Fibroblast of skin of back (primary cell): ENCODE measurements at regions not wholly inside any gene's neighbourhood (a gene's known extent, or its start where the extent isn't known, plus 50 kb on each side); places are given as distances from the start of the nearest gene placed in this dataset.

ENCODE experiments used
- DNase-seq: peaks from one replicate; pipeline ENCODE4 v3.0.0-alpha.2; 2013

DNA sequence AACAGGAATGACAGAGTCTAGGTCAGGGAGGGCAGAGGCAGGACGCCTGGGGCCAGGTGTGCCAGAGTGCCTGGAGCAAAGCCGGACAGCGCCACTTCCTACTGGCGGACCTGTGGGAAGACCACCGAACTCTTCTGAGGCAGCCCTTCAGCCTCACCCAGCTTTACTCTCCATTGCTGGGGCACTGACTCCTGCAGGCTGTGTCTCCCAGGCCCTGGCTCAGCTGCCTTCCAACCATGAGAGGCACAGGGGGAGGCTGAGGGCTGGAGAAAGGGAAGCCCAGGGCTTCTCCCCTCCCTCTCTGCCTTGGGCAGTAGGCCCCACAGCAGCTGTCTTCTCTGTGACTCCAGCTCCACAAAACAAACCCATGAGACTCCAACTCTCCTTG lies 139.6 kb upstream of the UNC5B start:
- no peak for DNase-seq

DNA sequence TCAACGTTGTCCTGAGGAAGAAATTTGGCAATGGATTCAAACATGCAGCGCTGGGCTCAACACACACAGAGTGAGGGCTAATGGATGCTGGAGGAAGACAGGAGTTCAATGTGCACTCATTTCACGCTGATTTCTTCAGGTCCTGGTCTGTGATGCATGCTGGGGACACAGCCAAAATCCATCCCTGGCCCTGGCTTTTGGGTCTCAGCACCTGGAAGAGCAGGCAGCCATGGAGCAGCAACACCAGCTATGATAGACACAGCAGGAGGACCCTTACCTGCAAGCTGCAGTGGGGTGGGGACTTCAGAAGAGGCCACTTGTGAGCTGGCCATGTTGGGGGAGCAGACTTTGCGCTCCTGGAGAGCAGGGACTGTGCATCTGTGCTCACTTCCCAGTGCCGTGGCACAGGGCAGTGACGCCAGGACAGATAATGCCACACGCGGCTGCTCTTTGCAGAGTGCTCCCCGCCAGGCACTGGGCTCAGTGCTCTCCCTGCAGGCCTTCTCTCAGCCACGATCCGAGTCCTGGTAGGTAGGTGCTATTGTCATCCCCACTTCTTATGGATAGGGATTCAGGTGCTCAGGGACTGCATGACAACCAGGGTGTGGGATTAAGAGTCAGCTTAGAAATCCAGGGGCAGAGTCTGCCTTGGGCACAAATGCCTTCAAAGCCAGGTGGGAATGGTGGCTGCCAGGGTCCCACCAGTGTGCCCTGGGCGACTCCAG lies 138.8 kb upstream of the UNC5B start:
- DNase-seq: no peak

DNA sequence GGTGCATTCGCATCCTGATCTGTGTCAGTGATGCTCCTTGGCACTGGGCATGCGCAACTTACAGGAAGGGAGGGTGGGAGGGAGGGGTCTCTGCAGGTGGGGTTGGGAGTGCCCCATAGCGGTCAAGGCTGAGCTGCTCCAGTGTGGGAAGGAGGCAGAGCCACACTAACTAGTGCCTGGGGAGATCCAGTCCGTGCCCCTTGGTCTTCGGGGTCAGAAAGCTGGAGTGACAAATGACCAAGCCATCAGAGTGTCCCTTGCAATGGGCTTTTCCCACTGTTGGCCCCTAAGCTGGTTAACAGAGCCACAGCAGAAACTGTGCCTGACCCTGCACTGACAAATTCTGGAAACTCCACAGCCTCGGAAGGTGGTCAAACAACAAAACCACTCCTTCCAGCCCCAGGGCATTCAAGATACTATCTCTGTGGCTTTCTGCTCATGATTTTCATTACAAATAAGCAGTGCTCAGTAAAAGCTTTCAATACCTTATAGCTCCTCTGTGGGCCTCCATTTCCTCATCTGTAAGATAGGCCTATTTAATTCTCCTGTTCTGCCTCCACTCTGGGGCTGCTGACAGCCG lies 138.1 kb upstream of the UNC5B start:
- no peak for DNase-seq

GRCh38 chr10:71075086-71075758 lies 137.1 kb upstream of the UNC5B start:
- DNase-seq: no peak

- no peak for DNase-seq
These were observed 136.5 kb upstream of the UNC5B start for GRCh38 chr10:71075759-71076472.

- DNase-seq: no peak
These were observed 135.8 kb upstream of the UNC5B start for GRCh38 chr10:71076473-71077142.

GRCh38 chr10:71077143-71077581 lies 135.2 kb upstream of the UNC5B start:
- no peak for DNase-seq

DNA sequence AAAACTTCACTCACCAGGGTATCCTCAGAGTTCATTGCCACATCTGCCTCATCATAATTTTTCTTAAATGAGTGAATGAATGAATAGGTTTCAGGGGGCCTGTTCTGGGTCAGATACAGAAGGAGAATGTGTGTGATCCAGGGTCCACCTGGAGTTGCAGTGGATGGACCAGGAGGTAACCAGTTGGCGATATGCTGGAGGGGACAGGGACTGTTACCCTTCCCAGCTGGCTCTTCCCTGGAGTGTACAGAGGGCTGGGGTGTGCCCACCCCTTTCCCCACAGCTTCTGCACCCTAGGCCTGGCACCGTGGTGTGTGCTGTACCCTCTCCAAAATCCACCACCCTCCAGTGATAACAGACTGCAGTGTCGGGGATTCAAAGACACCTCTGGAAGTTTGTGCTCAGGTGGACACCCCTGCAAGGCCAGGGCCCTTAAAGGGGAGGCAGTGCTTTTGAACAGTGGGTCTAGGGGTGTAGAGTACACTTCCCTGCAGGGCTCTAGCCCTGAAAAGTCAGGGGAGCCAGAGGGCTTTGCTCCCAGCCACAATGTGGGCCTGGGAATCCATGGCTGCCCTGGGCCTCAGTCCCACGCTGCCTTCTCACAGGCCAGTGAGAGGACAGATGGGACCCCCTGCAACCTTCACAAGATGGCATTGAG lies 134.4 kb upstream of the UNC5B start:
- DNase-seq: no peak

- no peak for DNase-seq
These were observed 133.8 kb upstream of the UNC5B start for GRCh38 chr10:71078454-71079145.

- no peak for DNase-seq
These were observed 132.5 kb upstream of the UNC5B start for GRCh38 chr10:71079761-71080380.

DNA sequence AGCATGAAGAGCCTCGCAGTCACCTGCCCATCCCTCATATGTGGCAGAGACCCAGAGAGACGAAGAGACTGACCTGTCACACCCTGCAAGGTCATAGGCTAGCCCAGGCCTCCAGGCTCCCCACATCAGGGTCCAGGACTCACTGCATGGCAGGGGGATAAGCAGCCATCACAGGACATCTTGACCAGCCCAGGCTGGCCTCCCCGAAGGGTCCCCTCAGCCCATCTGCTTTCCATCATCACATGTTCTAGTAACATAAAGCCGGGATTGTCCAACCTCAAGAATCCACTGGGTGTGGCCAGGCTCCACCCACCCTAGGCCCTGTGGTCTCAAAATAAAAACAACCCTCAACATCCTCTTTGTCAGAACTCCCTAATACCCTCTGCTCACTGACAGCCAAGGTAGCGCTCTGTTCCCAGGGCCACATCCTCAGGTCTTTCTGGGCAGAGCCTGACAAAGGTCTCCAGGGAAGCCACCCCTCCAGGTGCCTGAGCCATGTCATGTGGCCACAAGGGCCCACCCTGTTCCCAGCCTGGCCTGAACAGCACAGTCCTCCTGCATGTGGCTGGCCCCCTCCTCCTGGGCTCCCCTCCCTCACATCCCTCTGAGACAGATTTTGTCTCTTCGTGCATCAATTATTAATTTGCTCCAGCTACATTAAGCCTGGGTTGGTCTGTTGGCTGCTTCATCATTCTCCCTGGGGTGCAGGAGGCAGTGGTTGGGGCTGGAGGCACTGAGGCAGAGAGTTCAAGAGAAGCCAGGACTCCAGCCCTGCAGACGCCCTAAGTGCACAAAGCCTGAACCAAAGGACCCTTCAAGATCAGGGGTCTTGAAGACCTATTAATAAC lies 131.8 kb upstream of the UNC5B start:
- no peak for DNase-seq

GRCh38 chr10:71081229-71081560 lies 131.2 kb upstream of the UNC5B start:
- no peak for DNase-seq

DNA sequence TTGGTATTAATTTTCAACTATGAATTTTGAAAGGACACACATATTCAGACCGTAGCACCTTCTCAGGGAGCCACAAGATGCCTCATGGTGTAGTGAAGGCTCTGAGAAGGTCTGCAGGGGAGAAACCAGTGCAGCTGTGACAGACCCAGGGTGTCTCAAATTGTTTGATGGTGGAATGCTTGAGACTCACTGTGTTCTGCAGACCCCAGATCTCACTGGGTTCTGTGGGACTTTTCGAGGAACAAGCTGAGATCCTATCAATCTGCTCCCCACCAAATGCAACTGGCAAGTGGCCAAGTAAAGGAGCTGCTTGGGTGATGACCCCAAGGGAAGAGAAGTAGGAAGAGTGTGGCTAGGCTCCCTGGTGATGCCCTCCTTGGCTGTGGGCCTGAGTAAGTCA lies 130.5 kb upstream of the UNC5B start:
- no peak for DNase-seq

GRCh38 chr10:71082960-71083715 lies 129.2 kb upstream of the UNC5B start:
- DNase-seq: no peak

DNA sequence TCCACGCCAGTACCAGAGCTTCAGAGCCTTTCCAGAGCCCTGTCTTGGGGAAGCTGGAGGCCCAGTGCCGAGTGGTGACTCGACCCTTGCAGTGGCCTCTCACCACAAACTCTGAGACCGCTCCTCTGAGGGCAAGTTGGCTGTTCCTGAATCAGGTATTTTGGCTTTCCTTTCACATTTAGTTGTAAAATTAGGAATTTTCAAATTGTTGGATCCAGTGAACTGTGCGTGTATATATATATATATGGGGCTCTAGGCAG lies 128.7 kb upstream of the UNC5B start:
- DNase-seq: no peak

- no peak for DNase-seq
These were observed 128.1 kb upstream of the UNC5B start for GRCh38 chr10:71084061-71084817.

- no peak for DNase-seq
These were observed 127.6 kb upstream of the UNC5B start for GRCh38 chr10:71084818-71085126.

DNA sequence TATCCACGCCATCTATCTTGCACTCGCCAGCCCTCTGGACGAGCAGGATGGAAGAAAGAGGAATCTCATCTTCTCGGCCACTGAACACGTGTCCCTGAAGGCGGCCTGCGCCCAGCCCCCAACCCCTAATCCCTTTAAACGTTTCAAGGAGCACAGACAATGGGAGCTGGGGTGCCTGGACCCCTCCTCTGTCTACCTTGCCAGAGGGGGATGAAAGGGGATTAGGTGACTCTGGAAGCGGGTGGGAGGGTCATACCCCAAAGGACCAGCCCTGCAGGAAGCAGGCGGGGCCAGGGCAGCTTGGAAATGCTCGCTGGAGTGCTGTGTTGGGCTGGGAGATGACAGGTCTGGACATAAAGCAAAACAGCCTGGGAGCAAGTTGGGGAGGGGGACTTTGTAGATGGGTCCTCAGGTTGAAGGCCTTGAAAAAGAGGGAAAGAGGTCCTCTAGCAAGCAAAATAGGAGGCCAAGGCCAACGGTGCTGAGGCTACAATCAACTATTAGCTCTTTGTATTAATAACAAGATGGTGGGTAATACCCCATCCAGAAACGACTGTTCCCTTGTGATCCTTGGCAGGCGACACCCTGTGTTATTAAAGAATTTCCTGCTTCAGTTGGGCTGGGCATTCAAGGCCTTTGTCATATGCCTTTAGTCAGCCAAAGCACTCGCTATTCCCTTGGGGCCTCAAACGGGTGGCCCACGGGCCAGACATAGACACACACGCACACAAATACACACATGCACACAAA lies 126.5 kb upstream of the UNC5B start:
- DNase-seq: no peak
